ENCODE measurements at regions not wholly inside any gene's neighbourhood (a gene's known extent, or its start where the extent isn't known, plus 50 kb on each side); places are given as distances from the start of the nearest gene placed in this dataset.
A peak's percentile ranks its signal among the peaks of the same experiment; 100 is the strongest.

DNA sequence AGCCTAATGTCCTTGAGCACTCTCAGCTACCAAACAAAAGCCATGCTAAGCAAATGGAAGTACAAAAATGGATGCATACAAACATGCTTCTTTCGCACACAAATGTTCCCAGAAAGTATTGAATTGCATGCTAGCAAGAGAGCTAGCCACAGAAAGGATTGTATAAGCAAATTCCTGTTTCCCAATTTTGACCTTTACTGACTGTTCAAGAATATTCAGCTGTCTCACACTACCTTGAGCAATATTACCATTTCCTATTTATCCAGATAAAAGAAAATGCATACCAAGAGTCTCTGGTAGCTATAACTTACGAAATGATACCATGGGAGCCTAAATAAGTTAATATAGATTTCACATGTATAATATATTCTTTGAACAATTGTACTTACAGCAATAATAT lies 264.6 kb downstream of the TMEM167A start:
- no peak overlapping the region for H3K4me3 ChIP-seq (ENCODE audit: low read depth, low read length)
- no peak for TF ChIP-seq CTCF (IDR thresholded peaks at IDR 0.05; ENCODE audit: insufficient read depth, low read depth, low read length)
- peak; percentile 54 for DNase-seq (ENCODE audit: low read depth)

DNA sequence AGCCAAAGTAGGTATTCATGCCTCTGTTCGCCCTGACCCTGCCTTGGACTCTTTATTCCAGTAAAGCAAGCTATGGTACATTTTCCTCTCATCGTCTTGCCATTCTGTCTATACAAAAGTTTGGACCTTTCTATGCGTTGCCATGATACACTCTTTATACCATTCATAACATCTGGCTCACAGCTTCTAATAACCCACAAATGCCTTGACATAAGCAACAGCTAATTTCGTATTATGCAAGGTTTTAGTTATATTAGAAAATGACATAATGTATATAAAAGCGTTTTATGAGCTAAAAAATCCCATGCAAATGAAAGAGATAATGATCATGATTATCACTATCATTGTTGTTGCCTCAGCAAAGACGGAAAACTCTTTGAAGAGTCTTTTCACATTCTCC lies 265.7 kb downstream of the TMEM167A start:
- no peak for DNase-seq (ENCODE audit: low read depth)
- no peak overlapping the region for H3K4me3 ChIP-seq (ENCODE audit: low read depth, low read length)
- TF ChIP-seq CTCF (IDR thresholded peaks at IDR 0.05; ENCODE audit: insufficient read depth, low read depth, low read length): no peak

- no peak for DNase-seq (ENCODE audit: low read depth)
- TF ChIP-seq CTCF (IDR thresholded peaks at IDR 0.05; ENCODE audit: insufficient read depth, low read depth, low read length): no peak
- H3K4me3 ChIP-seq (ENCODE audit: low read depth, low read length): no peak overlapping the region
Measured at GRCh38 chr5:82809420-82810143, 267.6 kb downstream of the TMEM167A start.

DNA sequence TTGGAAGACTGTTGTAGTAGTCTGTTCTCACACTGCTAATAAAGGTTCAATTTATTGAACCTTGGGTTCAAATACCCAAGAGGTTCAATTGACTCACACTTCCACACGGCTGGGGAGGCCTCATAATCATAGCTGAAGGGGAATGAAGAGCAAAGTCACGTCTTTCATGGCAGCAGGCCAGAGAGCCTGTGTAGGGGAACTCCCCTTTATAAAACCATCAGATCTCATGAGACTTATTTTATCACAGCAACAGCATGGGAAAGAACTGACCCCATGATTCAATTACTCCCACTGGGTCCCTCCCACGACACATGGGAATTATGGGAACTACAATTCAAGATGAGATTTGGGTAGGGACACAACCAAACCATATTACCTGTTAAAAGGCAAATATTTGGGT lies 268.2 kb downstream of the TMEM167A start:
- DNase-seq (ENCODE audit: low read depth): no peak
- no peak for TF ChIP-seq CTCF (IDR thresholded peaks at IDR 0.05; ENCODE audit: insufficient read depth, low read depth, low read length)
- no peak overlapping the region for H3K4me3 ChIP-seq (ENCODE audit: low read depth, low read length)

GRCh38 chr5:82807021-82807420 lies 270.2 kb downstream of the TMEM167A start:
- DNase-seq (ENCODE audit: low read depth): no peak
- H3K4me3 ChIP-seq (ENCODE audit: low read depth, low read length): no peak overlapping the region
- no peak for TF ChIP-seq CTCF (IDR thresholded peaks at IDR 0.05; ENCODE audit: insufficient read depth, low read depth, low read length)

GRCh38 chr5:82806513-82806912 lies 270.7 kb downstream of the TMEM167A start:
- TF ChIP-seq CTCF (IDR thresholded peaks at IDR 0.05; ENCODE audit: insufficient read depth, low read depth, low read length): no peak
- no peak for DNase-seq (ENCODE audit: low read depth)

DNA sequence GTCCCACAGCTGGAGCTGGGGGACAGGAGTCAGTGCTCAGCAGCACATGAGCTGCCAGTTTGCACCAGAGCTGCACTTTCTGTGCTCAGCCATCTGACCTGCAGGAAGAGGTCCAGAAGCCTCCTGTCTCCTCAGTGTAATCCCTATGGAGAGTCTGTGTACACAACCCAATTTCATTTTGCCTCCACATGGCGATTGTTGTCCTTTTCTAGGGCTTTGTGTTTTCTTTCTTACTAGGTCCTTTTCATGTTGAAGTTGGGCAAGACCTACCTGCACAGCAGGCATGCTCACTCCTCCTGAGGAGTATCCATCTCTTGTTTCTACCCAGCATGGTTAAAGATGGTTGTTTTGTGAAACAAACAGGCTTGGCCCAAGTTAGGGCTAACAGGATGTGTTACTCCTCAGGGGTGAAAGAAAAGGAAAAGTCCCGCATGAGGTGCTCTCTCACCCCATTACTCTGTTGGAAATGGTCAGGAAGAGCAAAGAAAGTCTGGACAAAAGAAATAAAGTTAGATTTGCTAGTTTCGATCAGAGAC lies 273.0 kb downstream of the TMEM167A start:
- H3K4me3 ChIP-seq (ENCODE audit: low read depth, low read length): no peak overlapping the region
- DNase-seq (ENCODE audit: low read depth): no peak
- TF ChIP-seq CTCF (IDR thresholded peaks at IDR 0.05; ENCODE audit: insufficient read depth, low read depth, low read length): no peak

More at GRCh38 chr5:82806513-82806912, 270.7 kb downstream of the TMEM167A start:
- H3K4me3 ChIP-seq (ENCODE audit: low read depth, low read length): no peak overlapping the region
